NB4 (cell line): ENCODE measurements at regions not wholly inside any gene's neighbourhood (a gene's known extent, or its start where the extent isn't known, plus 50 kb on each side); places are given as distances from the start of the nearest gene placed in this dataset.

ENCODE experiments used
- POLR2A ChIP-seq: IDR thresholded peaks from 2 replicates; pipeline ENCODE4 v1.6.1; 2011; ENCODE audit warnings: mild to moderate bottlenecking; ENCODE audit not compliant: insufficient read length; ENCODE audit errors: extremely low read depth
- TF ChIP-seq, protein P1 (sequence below): IDR thresholded peaks from one replicate; pipeline ENCODE4 v1.5.1; 2012; ENCODE audit warnings: low read depth, low read length

- TF ChIP-seq, protein P1, sequence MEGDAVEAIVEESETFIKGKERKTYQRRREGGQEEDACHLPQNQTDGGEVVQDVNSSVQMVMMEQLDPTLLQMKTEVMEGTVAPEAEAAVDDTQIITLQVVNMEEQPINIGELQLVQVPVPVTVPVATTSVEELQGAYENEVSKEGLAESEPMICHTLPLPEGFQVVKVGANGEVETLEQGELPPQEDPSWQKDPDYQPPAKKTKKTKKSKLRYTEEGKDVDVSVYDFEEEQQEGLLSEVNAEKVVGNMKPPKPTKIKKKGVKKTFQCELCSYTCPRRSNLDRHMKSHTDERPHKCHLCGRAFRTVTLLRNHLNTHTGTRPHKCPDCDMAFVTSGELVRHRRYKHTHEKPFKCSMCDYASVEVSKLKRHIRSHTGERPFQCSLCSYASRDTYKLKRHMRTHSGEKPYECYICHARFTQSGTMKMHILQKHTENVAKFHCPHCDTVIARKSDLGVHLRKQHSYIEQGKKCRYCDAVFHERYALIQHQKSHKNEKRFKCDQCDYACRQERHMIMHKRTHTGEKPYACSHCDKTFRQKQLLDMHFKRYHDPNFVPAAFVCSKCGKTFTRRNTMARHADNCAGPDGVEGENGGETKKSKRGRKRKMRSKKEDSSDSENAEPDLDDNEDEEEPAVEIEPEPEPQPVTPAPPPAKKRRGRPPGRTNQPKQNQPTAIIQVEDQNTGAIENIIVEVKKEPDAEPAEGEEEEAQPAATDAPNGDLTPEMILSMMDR, result no peak
- no peak for TF ChIP-seq POLR2A
These were observed 388.0 kb downstream of the EMP1 start for GRCh38 chr12:13584541-13584940.
